Keratinocyte (primary cell): ENCODE measurements at regions not wholly inside any gene's neighbourhood (a gene's known extent, or its start where the extent isn't known, plus 50 kb on each side); places are given as distances from the start of the nearest gene placed in this dataset.

ENCODE experiments used
- DNase-seq: peaks from one replicate; pipeline ENCODE4 v3.0.0-alpha.2; 2011; ENCODE audit warnings: low read depth, missing footprints, low spot score
- FAIRE-seq: peaks from 2 replicates; lab custom pipeline; 2011; peaks lifted over from hg19 to GRCh38; lab: Jason Lieb, UNC
- H2AFZ ChIP-seq: 2 replicates; pipeline ENCODE4 v1.6.0; 2012; ENCODE audit warnings: low read length, control low read depth, inconsistent platforms; ENCODE audit not compliant: control insufficient read depth
- H3K27ac ChIP-seq: 2 replicates; pipeline ENCODE4 v1.5.1; 2011; ENCODE audit warnings: low read length; ENCODE audit not compliant: control insufficient read depth, insufficient read depth
- H3K27me3 ChIP-seq: 3 replicates; pipeline ENCODE4 v1.6.0; 2011; ENCODE audit warnings: low read length; ENCODE audit not compliant: control insufficient read depth, insufficient read depth; ENCODE audit errors: extremely low read depth
- H3K36me3 ChIP-seq, 2 experiments: 2 replicates in 1 of 2; 3 replicates in 1 of 2; pipeline ENCODE4 v1.5.1; 2011; ENCODE audit warnings: low read length in 2 of 2, mild to moderate bottlenecking in 1 of 2; ENCODE audit not compliant: control insufficient read depth in 2 of 2, insufficient read depth in 2 of 2; ENCODE audit errors: extremely low read depth in 1 of 2
- H3K4me1 ChIP-seq: 3 replicates; pipeline ENCODE4 v1.5.1; 2011; ENCODE audit warnings: low read length; ENCODE audit not compliant: control insufficient read depth, insufficient read depth; ENCODE audit errors: extremely low read depth
- H3K4me2 ChIP-seq: 3 replicates; pipeline ENCODE4 v1.6.0; 2011; ENCODE audit warnings: low read depth, low read length; ENCODE audit not compliant: control insufficient read depth, insufficient read depth; ENCODE audit errors: extremely low read depth
- H3K4me3 ChIP-seq, 3 experiments: fragments of 200-600 bp in 1 of 3; sonication (generic) in 1 of 3; 2 replicates in 2 of 3; 3 replicates in 1 of 3; pipeline ENCODE4 v1.5.1; 2011 to 2016; ENCODE audit warnings: low read length in 3 of 3, mild to moderate bottlenecking in 3 of 3, control low read depth in 2 of 3, inconsistent platforms in 1 of 3, low read depth in 1 of 3, mixed read lengths in 1 of 3, mixed run types in 1 of 3, moderate library complexity in 1 of 3; ENCODE audit not compliant: control insufficient read depth in 2 of 3, insufficient read depth in 2 of 3; ENCODE audit errors: extremely low read depth in 1 of 3
- H3K79me2 ChIP-seq: 2 replicates; pipeline ENCODE4 v1.6.0; 2012; ENCODE audit warnings: low read length; ENCODE audit not compliant: control insufficient read depth, insufficient read depth
- H3K9ac ChIP-seq: 3 replicates; pipeline ENCODE4 v1.6.0; 2011; ENCODE audit warnings: low read length; ENCODE audit not compliant: control insufficient read depth, insufficient read depth; ENCODE audit errors: extremely low read depth
- H3K9me1 ChIP-seq: 3 replicates; pipeline ENCODE4 v1.6.0; 2011; ENCODE audit warnings: low read length; ENCODE audit not compliant: control insufficient read depth, insufficient read depth; ENCODE audit errors: extremely low read depth
- H3K9me3 ChIP-seq: 2 replicates; pipeline ENCODE4 v1.5.1; 2012; ENCODE audit warnings: low read depth, low read length; ENCODE audit not compliant: control insufficient read depth
- H4K20me1 ChIP-seq: 3 replicates; pipeline ENCODE4 v1.6.0; 2011; ENCODE audit warnings: low read length; ENCODE audit not compliant: control insufficient read depth, insufficient read depth; ENCODE audit errors: extremely low read depth
- EZH2 ChIP-seq: IDR thresholded peaks from one replicate; pipeline ENCODE4 v1.6.1; 2012; ENCODE audit warnings: inconsistent platforms, mild to moderate bottlenecking, low read length, moderate library complexity
- dilution Hi-C: fragments of 300-500 bp; cut with MboI; formaldehyde crosslinking; loops from one replicate; pipeline ENCODE4 v1.7.0; 2020; ENCODE audit warnings: low sequenced_read_pairs; ENCODE audit not compliant: extremely low pct_ligation_motif_present
- TF ChIP-seq, protein P1 (sequence below), 3 experiments: IDR thresholded peaks in 1 of 3; conservative IDR thresholded peaks in 1 of 3; optimal IDR thresholded peaks in 1 of 3; 2 replicates in 2 of 3; 3 replicates in 1 of 3; pipeline versions ENCODE3 to v1.5.1; 2011; ENCODE audit warnings: low read length in 3 of 3, mild to moderate bottlenecking in 3 of 3, moderate library complexity in 2 of 3, control low read depth in 1 of 3, inconsistent platforms in 1 of 3; ENCODE audit not compliant: insufficient read depth in 2 of 3; ENCODE audit errors: extremely low read depth in 1 of 3

DNA sequence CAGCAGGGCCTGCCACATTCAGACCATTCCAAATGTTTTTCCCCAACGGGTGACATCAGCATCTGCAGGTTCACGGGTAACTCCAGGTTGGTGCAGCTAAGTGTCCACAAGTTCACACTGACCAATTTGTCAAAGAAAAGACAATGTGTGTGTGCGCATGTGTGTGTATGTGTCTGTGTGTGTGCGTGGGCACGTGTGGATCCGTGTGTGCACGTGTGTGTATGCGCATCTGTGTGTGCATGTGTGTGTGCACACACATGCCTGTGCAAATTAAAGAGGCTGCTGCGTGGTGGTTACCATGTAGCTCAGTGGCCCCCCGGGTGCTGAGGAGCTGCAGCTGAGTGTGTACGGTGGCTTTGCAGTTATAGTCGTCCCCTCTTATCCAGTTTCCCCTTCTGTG is 187.4 kb downstream of the TMEM18 start:
- no peak overlapping the region for H3K27ac ChIP-seq
- H2AFZ ChIP-seq: no peak overlapping the region
- no peaks in the 10 kb centered on the region for H3K36me3 ChIP-seq
- no peaks in the 10 kb centered on the region for H3K79me2 ChIP-seq
- H3K4me3 ChIP-seq: no peak overlapping the region
- H3K27me3 ChIP-seq: no peaks in the 10 kb centered on the region
- FAIRE-seq (no peak), DNase-seq (no peak)
- dilution Hi-C loops: no loop called here
- no peak for TF ChIP-seq EZH2
- TF ChIP-seq, protein P1, sequence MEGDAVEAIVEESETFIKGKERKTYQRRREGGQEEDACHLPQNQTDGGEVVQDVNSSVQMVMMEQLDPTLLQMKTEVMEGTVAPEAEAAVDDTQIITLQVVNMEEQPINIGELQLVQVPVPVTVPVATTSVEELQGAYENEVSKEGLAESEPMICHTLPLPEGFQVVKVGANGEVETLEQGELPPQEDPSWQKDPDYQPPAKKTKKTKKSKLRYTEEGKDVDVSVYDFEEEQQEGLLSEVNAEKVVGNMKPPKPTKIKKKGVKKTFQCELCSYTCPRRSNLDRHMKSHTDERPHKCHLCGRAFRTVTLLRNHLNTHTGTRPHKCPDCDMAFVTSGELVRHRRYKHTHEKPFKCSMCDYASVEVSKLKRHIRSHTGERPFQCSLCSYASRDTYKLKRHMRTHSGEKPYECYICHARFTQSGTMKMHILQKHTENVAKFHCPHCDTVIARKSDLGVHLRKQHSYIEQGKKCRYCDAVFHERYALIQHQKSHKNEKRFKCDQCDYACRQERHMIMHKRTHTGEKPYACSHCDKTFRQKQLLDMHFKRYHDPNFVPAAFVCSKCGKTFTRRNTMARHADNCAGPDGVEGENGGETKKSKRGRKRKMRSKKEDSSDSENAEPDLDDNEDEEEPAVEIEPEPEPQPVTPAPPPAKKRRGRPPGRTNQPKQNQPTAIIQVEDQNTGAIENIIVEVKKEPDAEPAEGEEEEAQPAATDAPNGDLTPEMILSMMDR (optimal IDR thresholded peaks at IDR 0.05 in 1 of 3, IDR thresholded peaks at IDR 0.05 in 1 of 3, conservative IDR thresholded peaks at IDR 0.05 in 1 of 3; ENCODE audit: extremely low read depth in 1 of 3, insufficient read depth in 2 of 3, low read length in 3 of 3): no peak
- no peaks in the 10 kb centered on the region for H3K9me1 ChIP-seq
- H3K9ac ChIP-seq: no peak overlapping the region
- no peaks in the 10 kb centered on the region for H3K4me1 ChIP-seq
- no peaks in the 10 kb centered on the region for H4K20me1 ChIP-seq
- H3K9me3 ChIP-seq: no peaks in the 10 kb centered on the region
- no peak overlapping the region for H3K4me2 ChIP-seq

DNA sequence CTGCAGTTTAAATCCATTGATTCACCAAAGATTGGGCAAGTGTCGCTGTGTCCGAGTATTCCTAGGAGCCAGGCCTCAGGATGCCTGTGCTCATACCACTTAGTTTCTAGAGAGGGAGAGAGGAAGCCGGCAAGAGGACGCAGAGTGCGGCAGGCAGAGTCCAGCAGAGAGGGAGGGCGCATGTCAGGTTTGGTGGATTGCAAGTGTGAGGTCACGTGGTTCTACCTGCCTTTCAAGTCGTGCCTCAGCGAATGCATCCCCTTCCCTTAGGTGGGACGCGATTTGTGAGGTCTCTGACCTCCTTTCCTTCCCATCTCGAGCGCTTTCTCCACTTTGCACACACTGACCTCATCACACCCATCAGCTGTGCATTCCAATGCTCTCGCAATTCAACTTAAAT is 188.1 kb downstream of the TMEM18 start:
- Histone ChIP-seq H3K4me1 (no peaks in the 10 kb centered on the region), H2AFZ (no peak overlapping the region), H3K4me2 (no peak overlapping the region), H3K36me3 (no peaks in the 10 kb centered on the region), H4K20me1 (no peaks in the 10 kb centered on the region), H3K4me3 (no peak overlapping the region), H3K79me2 (no peaks in the 10 kb centered on the region), H3K9ac (no peak overlapping the region), H3K27ac (no peak overlapping the region), H3K27me3 (no peaks in the 10 kb centered on the region), H3K9me3 (no peaks in the 10 kb centered on the region), H3K9me1 (no peaks in the 10 kb centered on the region)
- DNase-seq (no peak), FAIRE-seq (no peak)
- TF ChIP-seq EZH2: no peak
- TF ChIP-seq, protein P1 (optimal IDR thresholded peaks at IDR 0.05 in 1 of 3, IDR thresholded peaks at IDR 0.05 in 1 of 3, conservative IDR thresholded peaks at IDR 0.05 in 1 of 3; ENCODE audit: extremely low read depth in 1 of 3, insufficient read depth in 2 of 3, low read length in 3 of 3): no peak
- dilution Hi-C loops: no loop called here
